GM13977 (cell line): ENCODE measurements at regions not wholly inside any gene's neighbourhood (a gene's known extent, or its start where the extent isn't known, plus 50 kb on each side); places are given as distances from the start of the nearest gene placed in this dataset.
"Not testable (repeated sequence)": the region's sequence is repeated elsewhere in the genome, so short reads cannot be mapped to it uniquely, and the experiment has no call there.

ENCODE experiments used
- DNase-seq: peaks from one replicate; pipeline ENCODE4 v3.0.0; 2012; ENCODE audit warnings: low spot score
- CTCF ChIP-seq: IDR thresholded peaks from 2 replicates; pipeline ENCODE4 v1.5.1; 2012; ENCODE audit warnings: mild to moderate bottlenecking, control low read depth; ENCODE audit not compliant: insufficient read depth; ENCODE audit errors: extremely low read depth, missing control alignments
- in situ Hi-C: fragments of 300-500 bp; cut with MboI; formaldehyde crosslinking; loops from one replicate; pipeline ENCODE4 v1.12.0; 2022; ENCODE audit warnings: low sequenced_read_pairs, low pct_unique_long_range_greater_than_20kb, mixed read lengths, inconsistent platforms; ENCODE audit not compliant: unreplicated experiment

GRCh38 chr12:33052141-33053051 is 155.8 kb upstream of the PKP2 start:
- TF ChIP-seq CTCF = no peak
- DNase-seq = no peak
- in situ Hi-C loops = no loop called here

- in situ Hi-C loops = no loop called here
- no peak for DNase-seq
- no peak for TF ChIP-seq CTCF
These were observed 151.1 kb upstream of the PKP2 start for GRCh38 chr12:33047666-33048065.

- in situ Hi-C loops = no loop called here
- DNase-seq = no peak
- no peak for TF ChIP-seq CTCF
These were observed 147.9 kb upstream of the PKP2 start for GRCh38 chr12:33044447-33044846.

- DNase-seq = no peak
- in situ Hi-C loops = no loop called here
- TF ChIP-seq CTCF = no peak
These were observed 145.0 kb upstream of the PKP2 start for GRCh38 chr12:33041562-33041961.

GRCh38 chr12:33033999-33034398 is 137.4 kb upstream of the PKP2 start:
- in situ Hi-C loops, DNase-seq: not testable (repeated sequence)

GRCh38 chr12:33026791-33027190 is 130.2 kb upstream of the PKP2 start:
- no peak for DNase-seq
- no peak for TF ChIP-seq CTCF
- in situ Hi-C loops = no loop called here

GRCh38 chr12:33022724-33023123 is 126.1 kb upstream of the PKP2 start:
- not testable (repeated sequence) for DNase-seq

GRCh38 chr12:33017029-33017428 is 120.5 kb upstream of the PKP2 start:
- DNase-seq, in situ Hi-C loops: not testable (repeated sequence)

More at GRCh38 chr12:33022724-33023123, 126.1 kb upstream of the PKP2 start:
- in situ Hi-C loops = not testable (repeated sequence)
